Esophagus squamous epithelium (tissue), 4 donors: ENCODE measurements at regions not wholly inside any gene's neighbourhood (a gene's known extent, or its start where the extent isn't known, plus 50 kb on each side); places are given as distances from the start of the nearest gene placed in this dataset.

Experiments
- CTCF ChIP-seq, 6 experiments: fragments of 450-650 bp in 4 of 6; fragments of 200-600 bp in 2 of 6; sonication (generic) in 2 of 6; IDR thresholded peaks; one replicate each; pipeline ENCODE4 v1.5.1; 2016 to 2019; ENCODE audit warnings: antibody characterized with exemption in 6 of 6, mild to moderate bottlenecking in 4 of 6, moderate library complexity in 4 of 6
- POLR2A ChIP-seq, 4 donors: fragments of 450-650 bp; IDR thresholded peaks; one replicate each; pipeline ENCODE4 v1.6.1; 2017; ENCODE audit warnings: antibody characterized with exemption in 4 of 4, mild to moderate bottlenecking in 4 of 4, moderate library complexity in 3 of 4

- TF ChIP-seq CTCF (IDR thresholded peaks at IDR 0.05): no peak
- TF ChIP-seq POLR2A (IDR thresholded peaks at IDR 0.05): no peak
Measured at GRCh38 chr16:79784007-79784406, 183.5 kb upstream of the MAF start.
